UCSD-AML1 (cell line): ENCODE measurements at regions not wholly inside any gene's neighbourhood (a gene's known extent, or its start where the extent isn't known, plus 50 kb on each side); places are given as distances from the start of the nearest gene placed in this dataset.
"Not testable (repeated sequence)": the region's sequence is repeated elsewhere in the genome, so short reads cannot be mapped to it uniquely, and the experiment has no call there.

Experiments used
- DNase-seq: peaks from one replicate; lab custom pipeline; 2025; ENCODE audit not compliant: unreplicated experiment; lab: John Stamatoyannopoulos, UW

DNA sequence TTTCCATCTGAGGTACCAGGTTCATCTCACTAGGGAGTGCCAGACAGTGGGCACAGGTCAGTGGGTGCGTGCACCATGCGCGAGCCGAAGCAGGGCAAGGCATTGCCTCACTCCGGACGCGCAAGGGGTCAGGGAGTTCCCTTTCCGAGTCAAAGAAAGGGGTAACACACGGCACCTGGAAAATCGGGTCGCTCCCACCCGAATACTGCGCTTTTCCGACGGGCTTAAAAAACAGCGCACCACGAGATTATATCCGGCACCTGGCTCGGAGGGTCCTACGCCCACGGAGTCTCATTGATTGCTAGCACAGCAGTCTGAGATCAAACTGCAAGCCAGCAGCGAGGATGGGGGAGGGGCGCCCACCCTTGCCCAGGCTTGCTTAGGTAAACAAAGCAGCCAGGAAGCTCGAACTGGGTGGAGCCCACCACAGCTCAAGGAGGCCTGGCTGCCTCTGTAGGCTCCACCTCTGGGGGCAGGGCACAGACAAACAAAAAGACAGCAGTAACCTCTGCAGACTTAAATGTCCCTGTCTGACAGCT is 242.5 kb downstream of the CYLC2 start:
- DNase-seq: not testable (repeated sequence)

DNA sequence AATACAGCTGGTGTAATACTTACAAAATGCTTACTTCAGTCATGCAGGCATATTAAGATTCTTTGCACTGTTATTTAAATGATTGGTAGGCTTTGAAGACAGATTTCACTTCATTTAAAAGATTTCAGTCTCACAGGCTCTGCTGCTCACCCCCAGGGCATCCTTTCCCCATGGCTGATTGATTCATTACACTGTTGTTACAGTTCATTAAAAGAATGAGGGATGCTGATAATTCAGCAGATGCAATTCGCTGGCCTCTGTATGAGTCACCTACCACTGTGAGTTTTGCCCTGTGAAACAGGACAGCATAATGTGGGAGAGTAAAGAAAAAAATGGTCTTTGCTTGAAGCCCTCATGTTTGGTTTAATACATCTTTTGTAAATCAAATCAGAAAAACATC is 246.9 kb downstream of the CYLC2 start:
- DNase-seq: no peak

DNA sequence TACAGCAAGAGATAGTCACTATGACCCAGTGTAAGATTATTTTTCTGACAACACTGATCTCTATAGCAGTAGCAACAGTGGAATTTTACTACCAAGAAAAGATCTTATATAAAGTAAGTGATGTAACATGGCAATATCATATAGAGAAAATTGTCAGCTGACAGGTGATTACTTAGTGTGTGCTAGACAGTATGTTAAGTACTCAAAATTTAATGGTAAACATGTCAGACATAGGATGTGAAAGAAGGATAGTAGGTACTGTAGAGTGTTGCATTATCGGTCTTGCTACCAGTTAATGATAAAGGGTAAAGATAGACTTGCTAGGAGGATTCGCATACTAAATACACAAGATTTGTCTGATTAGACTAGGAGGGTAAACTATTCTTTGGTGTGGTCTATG is 247.4 kb downstream of the CYLC2 start:
- DNase-seq: no peak

DNA sequence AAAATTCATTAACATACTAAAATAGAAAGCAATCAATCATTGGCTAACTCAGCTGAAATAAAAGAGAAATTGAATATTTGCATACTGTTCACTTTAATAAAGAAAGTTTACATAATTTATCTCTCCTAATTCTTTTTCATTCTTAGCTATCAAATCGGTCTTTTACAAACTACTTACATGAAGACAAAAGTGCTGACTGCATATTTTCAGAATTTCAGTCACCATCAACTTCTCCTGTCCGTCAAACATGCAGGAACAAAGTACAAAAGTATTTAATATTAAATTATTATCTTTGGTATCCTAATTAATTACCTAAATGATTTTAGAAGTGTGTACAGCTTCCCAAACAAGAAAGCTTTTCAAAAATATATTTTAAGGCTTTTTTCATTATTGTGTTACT is 248.4 kb downstream of the CYLC2 start:
- DNase-seq: no peak

DNA sequence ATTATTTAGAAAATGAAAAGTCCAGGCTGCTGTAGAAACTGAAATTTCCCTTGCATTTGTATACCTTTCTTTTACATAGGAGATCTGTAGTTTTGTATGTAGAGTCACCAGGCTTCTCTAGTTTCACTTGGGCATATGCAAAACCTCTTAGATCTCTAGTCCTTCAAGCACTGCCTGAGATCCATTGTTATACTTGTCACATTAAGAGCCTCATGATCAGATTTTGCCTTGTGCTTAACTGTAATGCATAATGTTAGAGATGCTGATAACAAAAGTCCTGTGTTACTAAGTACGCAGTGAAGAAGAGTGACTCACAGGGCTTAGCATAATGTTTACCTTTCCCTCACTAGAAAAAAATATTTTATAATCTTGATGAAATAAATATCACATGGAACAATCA is 250.2 kb downstream of the CYLC2 start:
- no peak for DNase-seq

DNA sequence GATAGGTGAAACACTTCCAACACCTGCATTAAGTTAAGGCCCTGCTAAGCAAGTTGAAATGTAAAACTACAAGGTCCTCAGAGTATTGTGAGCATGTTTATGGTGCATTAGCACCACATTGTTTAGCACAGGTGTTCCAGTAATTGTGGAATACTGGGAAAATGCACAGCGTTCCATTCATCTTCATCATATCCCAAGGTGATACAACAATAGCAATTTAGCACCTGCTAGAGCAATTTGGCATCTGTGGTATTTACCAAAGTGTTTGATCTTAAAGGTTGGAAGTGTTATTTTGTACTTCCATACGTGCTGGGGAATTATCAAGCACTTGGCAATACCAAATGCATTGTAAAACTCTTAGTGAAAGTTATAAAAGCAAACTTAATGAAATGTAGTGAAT is 266.8 kb downstream of the CYLC2 start:
- no peak for DNase-seq

DNA sequence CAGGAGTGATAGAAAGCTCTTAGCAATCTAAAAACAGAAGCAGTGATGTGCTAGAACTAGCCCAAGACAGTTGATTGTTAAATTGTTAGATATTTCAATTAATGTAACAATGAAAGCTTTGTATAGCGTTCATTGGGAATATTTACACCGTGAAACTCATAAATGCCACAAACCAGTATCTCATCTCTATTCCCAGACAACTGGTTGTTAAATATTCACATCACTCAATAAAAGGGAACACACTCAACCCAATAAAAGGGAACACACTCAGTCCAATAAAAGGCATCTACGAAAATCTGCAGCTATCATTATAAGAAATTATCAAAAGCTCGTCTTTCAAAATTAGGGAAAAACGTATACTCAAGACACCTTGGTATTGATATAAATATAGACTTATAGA is 270.9 kb downstream of the CYLC2 start:
- no peak for DNase-seq

DNA sequence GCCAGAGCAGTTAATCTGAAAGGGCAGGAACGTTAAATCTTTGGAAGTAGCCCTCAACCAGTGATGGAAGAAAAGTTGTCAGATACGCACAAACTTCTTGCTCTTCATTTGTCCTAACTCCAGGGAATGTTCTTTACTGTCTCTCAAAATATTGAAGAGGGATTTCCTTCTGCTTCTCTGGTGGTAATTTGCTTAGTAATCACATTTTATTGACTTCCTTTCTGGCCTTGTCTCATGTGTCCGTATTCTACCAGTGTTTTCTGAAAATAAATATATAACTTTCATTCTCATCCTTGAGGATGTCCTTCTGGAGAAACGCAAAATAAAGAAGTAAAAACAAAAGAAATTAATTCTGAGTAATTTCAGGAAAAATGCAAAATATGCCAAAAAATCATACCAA is 282.1 kb downstream of the CYLC2 start:
- no peak for DNase-seq

DNA sequence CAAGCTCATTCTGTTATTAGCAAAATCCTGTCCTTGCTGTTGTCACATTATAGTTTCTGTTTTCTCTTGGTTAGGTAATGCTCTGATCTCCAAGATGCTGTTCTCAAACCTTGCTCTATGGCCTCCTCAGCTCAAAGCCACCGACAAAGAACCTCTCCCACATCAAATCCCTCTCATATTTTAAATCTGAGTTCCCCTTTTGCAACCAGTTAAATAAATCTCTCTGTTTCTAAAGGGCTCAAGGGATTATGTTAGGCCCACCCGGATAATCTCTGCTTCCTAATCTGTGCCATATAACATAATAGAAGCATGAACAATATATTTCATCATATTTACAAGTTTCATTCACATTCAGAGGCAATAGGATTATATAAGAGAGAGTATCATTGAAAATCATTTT is 286.0 kb downstream of the CYLC2 start:
- DNase-seq: no peak

DNA sequence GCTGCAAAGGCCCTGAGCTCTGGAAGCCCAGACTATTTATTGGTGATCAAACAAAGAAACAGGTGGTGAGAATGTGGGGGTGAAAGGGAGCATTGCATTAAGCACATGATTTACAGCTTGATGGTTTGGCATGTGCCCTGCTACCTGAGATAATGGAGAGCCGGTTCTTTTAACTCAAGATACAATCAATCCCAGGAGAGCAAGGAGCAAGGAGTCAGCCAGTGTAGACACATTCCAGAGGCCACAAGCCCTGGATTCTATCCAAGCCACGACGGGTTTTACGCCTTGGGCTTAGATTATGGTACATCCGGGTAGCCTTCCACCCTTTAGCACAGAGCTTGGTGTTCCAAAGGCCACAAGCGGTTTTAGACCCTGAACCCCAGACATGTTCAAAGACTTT is 292.2 kb downstream of the CYLC2 start:
- DNase-seq: no peak

DNA sequence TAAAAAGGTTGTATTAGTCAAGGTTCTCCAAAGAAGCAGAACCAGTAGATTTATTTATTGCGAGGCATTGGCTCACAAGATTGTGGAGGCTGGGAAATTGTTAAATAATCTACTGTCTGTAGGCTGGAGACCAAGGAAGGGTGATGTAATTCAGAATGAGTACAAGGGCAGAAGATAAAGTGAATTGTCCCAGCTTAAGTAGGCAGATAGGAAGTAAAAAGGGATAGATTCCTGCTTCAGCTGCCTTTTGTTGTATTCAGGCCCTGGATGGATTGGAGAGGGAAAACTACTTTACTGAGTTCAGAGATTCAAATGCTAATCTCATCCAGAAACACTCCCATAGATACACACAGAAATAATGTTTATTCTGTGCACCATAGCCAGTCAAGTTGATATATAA is 301.1 kb downstream of the CYLC2 start:
- DNase-seq: no peak

DNA sequence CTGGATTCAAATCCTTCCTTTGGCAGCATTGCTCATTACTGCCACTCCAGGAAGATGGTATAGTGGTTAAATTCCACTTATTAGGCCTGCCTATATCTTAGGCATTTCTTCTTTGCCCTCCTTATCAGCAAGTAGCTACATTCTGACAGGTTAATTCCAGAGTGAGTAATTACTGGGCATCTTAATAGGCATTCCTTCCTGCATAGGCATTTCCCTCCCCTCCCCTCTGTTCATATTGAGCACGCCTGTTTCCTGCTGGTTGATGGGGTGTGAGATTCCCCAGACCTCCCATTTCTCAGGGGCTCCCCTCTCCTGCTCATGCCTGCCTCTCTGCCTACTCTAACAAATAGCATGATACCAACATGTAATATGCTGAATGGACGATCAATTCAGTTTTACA is 305.9 kb downstream of the CYLC2 start:
- no peak for DNase-seq

DNA sequence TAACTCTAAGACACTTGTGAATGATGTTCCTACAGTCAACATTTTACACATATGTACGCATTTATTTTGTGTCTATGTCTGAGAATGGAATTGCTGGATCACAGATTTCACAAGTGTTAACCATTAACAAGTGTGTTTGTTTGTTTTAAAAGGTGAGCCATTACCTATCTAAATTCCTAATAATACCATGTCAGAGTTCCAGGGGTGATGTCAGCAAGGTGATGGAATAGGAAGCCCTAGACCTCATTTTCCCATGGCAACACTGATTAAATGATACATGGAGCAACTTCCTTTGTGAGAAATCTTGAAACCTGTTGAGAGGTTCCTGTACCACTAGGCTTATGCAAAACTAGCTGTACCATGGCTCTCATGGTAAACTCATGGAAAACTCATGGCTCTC is 309.7 kb downstream of the CYLC2 start:
- no peak for DNase-seq

DNA sequence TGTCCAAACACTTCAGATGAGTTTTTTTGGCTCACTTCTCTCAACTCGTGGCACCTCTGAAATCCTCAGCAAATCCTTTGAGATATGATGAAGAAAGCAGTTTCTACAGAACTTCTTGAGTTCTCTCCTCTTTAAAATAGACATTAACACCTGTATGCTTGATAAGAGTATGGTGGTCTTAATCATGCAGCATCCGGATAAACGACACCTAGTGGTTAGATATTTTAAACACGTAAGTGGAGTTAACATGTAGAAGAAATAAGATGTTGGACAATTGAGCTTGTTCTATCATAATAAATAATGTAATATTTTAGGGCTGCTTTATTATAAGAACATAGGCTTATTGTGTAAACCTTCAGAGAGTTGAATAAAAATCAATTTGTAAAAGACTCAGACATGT is 324.8 kb downstream of the CYLC2 start:
- DNase-seq: no peak

DNA sequence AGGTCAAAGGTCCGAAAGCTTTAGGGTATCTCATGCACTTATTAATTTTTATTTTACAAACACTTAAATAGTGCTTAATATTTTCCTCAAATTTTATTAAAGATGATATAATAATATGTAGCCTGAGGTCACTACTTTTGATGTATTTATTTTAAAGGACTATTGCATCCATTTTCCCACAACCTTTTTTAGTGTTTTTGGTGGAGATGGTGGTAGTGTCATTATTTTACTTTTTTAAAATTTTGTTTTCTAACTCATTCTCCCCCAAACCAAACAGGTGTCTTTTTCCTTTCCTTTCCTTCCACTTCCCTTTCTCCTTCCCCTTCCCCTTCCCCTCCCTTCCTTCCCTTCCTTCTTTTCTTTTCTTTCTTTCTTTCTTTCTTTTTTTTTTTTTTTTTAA is 328.6 kb downstream of the CYLC2 start:
- DNase-seq: no peak

DNA sequence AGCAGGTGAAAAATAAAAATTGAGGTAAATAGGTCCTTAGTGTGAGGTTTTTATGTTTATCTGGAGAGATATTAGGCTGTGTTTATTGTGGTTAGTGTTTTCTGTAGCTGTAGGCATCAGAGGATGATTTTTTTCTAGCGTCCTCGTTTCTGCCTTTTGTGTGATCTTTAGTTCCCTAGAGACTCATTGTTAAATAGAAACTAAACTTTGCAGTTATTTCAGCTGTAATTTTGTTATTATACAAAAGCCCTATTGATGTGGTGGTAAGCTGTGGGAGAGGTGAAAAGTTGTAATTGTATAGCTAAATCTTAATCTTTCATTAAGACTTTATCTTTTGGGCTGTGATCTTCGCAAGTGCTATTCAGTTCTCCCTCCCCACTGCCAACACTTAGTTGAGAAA is 340.3 kb downstream of the CYLC2 start:
- no peak for DNase-seq

DNA sequence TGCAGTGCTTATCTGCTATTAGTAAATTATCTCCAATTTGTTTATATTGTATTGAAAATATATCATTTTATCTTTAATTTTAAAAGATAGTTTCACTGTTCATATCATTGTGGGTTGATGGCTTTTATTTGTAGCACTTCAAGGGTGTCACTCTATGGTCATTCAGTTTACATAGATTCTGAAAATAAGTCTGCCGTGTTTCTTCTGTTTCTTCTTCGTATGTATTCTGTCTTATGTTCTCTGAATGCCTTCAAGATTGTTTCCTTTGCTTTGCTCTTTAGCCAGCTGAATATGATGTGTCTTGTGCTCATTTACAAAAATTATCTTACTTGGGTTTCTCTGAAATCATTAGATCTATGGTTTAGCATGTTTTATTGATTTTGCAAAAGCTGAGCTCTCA is 359.9 kb downstream of the CYLC2 start:
- DNase-seq: no peak

DNA sequence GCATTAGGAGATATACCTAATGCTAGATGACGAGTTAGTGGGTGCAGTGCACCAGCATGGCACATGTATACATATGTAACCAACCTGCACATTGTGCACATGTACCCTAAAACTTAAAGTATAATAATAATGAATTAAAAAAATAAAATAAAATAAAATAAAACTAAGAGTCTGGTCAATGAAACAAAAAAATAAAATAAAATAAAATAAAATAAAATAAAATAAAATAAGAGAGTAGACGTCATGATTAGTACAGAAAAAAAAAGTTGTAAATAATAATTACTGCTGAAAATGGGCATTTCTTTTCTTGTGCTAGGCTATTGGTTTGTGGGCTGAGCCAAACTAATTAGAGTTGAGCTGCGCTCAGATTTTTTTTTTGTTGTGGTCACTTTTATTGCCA is 362.8 kb downstream of the CYLC2 start:
- DNase-seq: not testable (repeated sequence)

DNA sequence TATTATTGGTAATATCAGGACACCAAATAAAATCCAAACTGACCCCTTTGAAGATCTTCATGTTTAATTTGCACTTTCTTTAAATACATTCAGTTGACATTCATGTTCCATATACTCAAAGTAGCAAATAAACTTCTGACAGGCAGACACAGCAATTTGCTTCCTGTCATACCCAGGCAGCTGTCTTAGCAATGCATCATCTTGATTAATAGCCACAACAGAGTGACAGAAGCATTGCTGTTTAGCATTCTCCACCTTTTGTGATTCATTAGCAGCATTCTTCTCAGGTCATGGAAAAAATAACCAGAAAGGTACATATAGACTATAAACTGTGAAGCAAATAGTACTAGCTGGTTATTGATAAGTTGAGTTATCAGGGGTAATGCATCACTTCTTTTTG is 366.8 kb downstream of the CYLC2 start:
- DNase-seq: no peak

DNA sequence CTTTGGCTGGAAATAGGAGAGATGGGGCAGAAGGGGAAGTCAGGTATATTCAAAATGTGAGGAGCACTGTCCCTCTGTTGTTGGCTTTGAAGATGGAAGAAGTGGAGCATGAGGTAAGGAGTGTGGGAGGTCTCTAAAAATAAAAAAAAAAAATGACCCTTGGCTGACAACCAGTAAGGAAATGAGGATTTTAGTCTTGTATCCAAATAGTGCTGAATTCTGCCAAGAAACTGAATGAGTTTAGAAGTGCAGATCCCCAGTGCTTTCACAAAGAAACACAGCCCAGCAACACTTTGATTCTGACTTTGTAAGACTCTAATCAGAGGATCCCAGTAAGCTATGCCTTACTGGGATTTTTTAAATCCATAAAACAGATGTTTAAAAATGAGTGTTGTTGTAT is 367.9 kb downstream of the CYLC2 start:
- no peak for DNase-seq

DNA sequence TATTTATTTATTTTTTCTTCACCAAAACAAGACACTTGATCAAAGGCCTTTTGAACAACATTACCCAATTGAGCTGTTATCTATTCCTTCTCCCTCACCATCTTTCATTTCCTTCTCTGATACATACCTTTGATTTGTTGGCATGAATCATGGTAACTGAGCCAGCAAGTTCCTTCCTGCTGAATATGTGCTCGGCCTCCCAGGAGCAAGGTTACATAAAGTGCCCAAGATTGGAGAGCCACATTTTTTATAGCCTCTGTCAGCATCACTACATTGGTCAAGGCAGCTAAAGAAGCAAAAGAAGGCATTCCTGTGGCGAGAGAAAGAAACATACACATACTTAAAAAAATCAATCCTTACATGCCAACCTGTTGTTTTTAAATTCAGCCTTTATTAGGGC is 369.6 kb downstream of the CYLC2 start:
- no peak for DNase-seq

DNA sequence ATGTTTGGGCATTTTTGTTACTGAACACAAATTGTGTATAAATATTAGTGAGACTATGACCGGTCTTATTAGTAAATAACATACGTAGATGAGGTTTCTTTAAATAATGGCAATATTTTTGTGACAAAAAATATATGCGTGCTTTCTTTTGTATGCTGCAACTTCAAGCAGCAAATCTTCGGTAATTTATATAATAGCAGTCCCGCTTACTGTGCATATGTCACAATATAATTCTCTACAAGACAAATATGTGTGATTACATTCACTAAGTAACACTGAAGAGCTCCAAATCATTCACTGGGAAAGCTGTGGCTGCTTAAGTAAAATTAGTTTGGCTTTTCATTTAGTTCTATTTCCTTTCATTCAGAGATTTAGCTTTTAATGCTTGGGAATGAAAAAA is 376.0 kb downstream of the CYLC2 start:
- no peak for DNase-seq

DNA sequence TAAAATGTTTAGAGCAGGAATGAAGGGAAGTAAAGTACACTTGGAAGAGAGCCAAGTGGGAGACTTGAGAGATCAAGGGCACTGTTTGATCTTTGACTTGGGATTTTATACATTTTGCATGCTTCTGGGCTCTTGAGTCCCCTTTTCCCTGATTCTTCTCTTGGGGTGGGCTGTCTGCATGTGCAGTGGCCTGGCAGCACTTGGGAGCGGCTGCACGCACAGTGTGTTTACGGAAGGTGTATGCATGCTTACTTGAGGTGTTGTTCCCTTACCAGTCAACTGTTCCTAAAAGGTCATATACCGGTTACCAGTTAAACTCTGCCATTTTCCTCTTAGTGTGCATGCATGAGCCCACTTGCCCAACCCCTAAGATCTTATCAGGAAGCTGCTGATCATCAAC is 377.7 kb downstream of the CYLC2 start:
- no peak for DNase-seq

DNA sequence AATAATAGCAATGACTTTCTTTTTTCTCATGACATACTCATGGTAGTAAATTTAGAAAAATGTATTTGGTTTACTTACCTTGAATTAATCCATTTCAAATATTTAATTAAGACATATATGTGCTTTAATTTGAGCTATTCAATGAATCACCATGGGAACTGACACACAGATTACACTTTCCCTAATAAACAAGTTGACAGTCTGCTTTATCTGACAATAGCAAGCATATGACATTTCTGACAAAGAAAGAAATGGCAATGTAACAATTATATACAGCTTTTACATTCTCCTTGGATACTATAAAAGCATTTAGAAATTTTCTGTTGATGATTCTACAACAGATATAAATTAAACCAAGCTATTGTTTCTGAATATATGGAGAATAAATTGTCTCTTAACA is 382.5 kb downstream of the CYLC2 start:
- no peak for DNase-seq
